HepG2 (cell line): ENCODE measurements at regions not wholly inside any gene's neighbourhood (a gene's known extent, or its start where the extent isn't known, plus 50 kb on each side); places are given as distances from the start of the nearest gene placed in this dataset.

Source experiments
- ATAC-seq: fragments of 200-7000 bp; cut with Tn5 transposase; 3 replicates; pipeline ENCODE4 v1.9.1; 2020; ENCODE audit warnings: mild to moderate bottlenecking, moderate library complexity
- BruUV-seq: library from RNA; stranded (reverse); fragments of 400-500 nt; replicated peaks from 2 replicates; lab custom pipeline; 2021; lab: Mats Ljungman, UMichigan
- CTCF ChIA-PET: fragments of 300-600 bp; formaldehyde crosslinking; extraction: SDS; loops from one replicate; lab custom pipeline; 2021; ENCODE audit warnings: low total read pairs, inconsistent platforms, low intra/inter-chr PET ratio; lab: Yijun Ruan, JAX
- POLR2A ChIA-PET: fragments of 350-600 bp; sonication (Branson Sonifier 250); formaldehyde crosslinking; loops from one replicate; lab custom pipeline; 2020; ENCODE audit warnings: antibody characterized with exemption, inconsistent platforms; lab: Yijun Ruan, JAX
- DNase-seq: peaks from one replicate; pipeline ENCODE4 v3.0.0-alpha.2; 2015; ENCODE audit warnings: low spot score
- FAIRE-seq: peaks from 3 replicates; lab custom pipeline; 2011; peaks lifted over from hg19 to GRCh38; lab: Jason Lieb, UNC
- H2AFZ ChIP-seq: one replicate; pipeline ENCODE4 v1.6.1; 2011; ENCODE audit warnings: low read length, inconsistent platforms
- H3K27ac ChIP-seq: fragments of 300-600 bp; 3 replicates; pipeline ENCODE4 v1.8.0; 2011; ENCODE audit warnings: mixed run types, mild to moderate bottlenecking, mixed read lengths, low read length, inconsistent platforms; ENCODE audit not compliant: insufficient read depth; ENCODE audit errors: extremely low read length
- H3K27me3 ChIP-seq, 2 experiments: fragments of 200-600 bp in 1 of 2; 2 replicates in 1 of 2; 3 replicates in 1 of 2; pipeline versions ENCODE4 v1.6.0 to v1.8.0; 2011; ENCODE audit warnings: low read length in 2 of 2, mild to moderate bottlenecking in 2 of 2, moderate library complexity in 2 of 2, inconsistent platforms in 1 of 2; ENCODE audit not compliant: insufficient read depth in 2 of 2, control insufficient read depth in 1 of 2
- H3K36me3 ChIP-seq, 2 experiments: fragments of 200-600 bp in 1 of 2; replicated peaks in 1 of 2; 2 replicates in 1 of 2; 3 replicates in 1 of 2; pipeline versions ENCODE4 v1.5.1 to v1.8.0; 2011; ENCODE audit warnings: low read length in 2 of 2, inconsistent platforms in 1 of 2; ENCODE audit not compliant: insufficient read depth in 2 of 2, control insufficient read depth in 1 of 2
- H3K4me1 ChIP-seq: 2 replicates; pipeline ENCODE4 v1.5.1; 2012; ENCODE audit warnings: low read length, inconsistent platforms; ENCODE audit not compliant: insufficient read depth
- H3K4me2 ChIP-seq: 2 replicates; pipeline ENCODE4 v1.6.0; 2011; ENCODE audit warnings: low read depth, low read length, inconsistent platforms
- H3K4me3 ChIP-seq, 3 experiments: fragments of 200-600 bp in 1 of 3; sonication (generic), shearing (Covaris generic) in 1 of 3; replicated peaks in 1 of 3; 2 replicates each; pipeline ENCODE4 v1.5.1; 2011 to 2016; ENCODE audit warnings: low read length in 3 of 3, inconsistent platforms in 2 of 3, low read depth in 2 of 3, mild to moderate bottlenecking in 2 of 3, control low read depth in 1 of 3, mixed read lengths in 1 of 3; ENCODE audit not compliant: insufficient read depth in 1 of 3
- H3K79me2 ChIP-seq: one replicate; pipeline ENCODE4 v1.6.1; 2011; ENCODE audit warnings: low read length, inconsistent platforms; ENCODE audit not compliant: insufficient read depth
- H3K9ac ChIP-seq: 2 replicates; pipeline ENCODE4 v1.6.0; 2011; ENCODE audit warnings: mild to moderate bottlenecking, low read depth, low read length, inconsistent platforms; ENCODE audit not compliant: insufficient read depth
- H3K9me3 ChIP-seq: 2 replicates; pipeline ENCODE4 v1.5.1; 2012; ENCODE audit warnings: mild to moderate bottlenecking, low read length
- H4K20me1 ChIP-seq: 2 replicates; pipeline ENCODE4 v1.6.0; 2011; ENCODE audit warnings: inconsistent platforms, mild to moderate bottlenecking, low read length, moderate library complexity; ENCODE audit not compliant: insufficient read depth
- ARNTL ChIP-seq: sonication (generic); formaldehyde crosslinking; IDR thresholded peaks from 2 replicates; pipeline ENCODE4 v1.4.0; 2020; ENCODE audit warnings: mild to moderate bottlenecking, missing genetic modification reagents
- CREB3 ChIP-seq: sonication (generic); formaldehyde crosslinking; IDR thresholded peaks from 2 replicates; pipeline ENCODE4 v1.5.0; 2020; ENCODE audit warnings: missing genetic modification reagents
- FOXO1 ChIP-seq: sonication (generic); formaldehyde crosslinking; IDR thresholded peaks from 2 replicates; pipeline ENCODE4 v1.4.0; 2020; ENCODE audit warnings: missing genetic modification reagents
- THAP8 ChIP-seq: sonication (generic); formaldehyde crosslinking; IDR thresholded peaks from 2 replicates; pipeline ENCODE4 v1.5.1; 2020; ENCODE audit warnings: missing genetic modification reagents, mild to moderate bottlenecking, borderline replicate concordance
- ZFP91 ChIP-seq: sonication (generic); formaldehyde crosslinking; IDR thresholded peaks from 2 replicates; pipeline ENCODE4 v1.9.0; 2022; ENCODE audit warnings: missing genetic modification reagents, mild to moderate bottlenecking, borderline replicate concordance
- ZNF33A ChIP-seq: sonication (generic); formaldehyde crosslinking; IDR thresholded peaks from 2 replicates; pipeline ENCODE4 v1.5.1; 2020; ENCODE audit warnings: missing genetic modification reagents, mild to moderate bottlenecking, moderate library complexity, borderline replicate concordance
- ZNF607 ChIP-seq: sonication (generic); formaldehyde crosslinking; IDR thresholded peaks from 2 replicates; pipeline ENCODE4 v1.5.1; 2020; ENCODE audit warnings: missing genetic modification reagents, mild to moderate bottlenecking, borderline replicate concordance
- ZNF891 ChIP-seq: sonication (generic); formaldehyde crosslinking; IDR thresholded peaks from 2 replicates; pipeline ENCODE4 v1.5.0; 2020; ENCODE audit warnings: mild to moderate bottlenecking, missing genetic modification reagents
- WGBS: methylation state at CpG from one replicate; pipeline ENCODE4 v1.1.6; 2017; ENCODE audit warnings: low lambda C conversion rate; 5-methylcytosine and 5-hydroxymethylcytosine counted together
- in situ Hi-C: cut with HindIII; loops from 2 replicates; pipeline ENCODE4 v1.10.0; 2017; ENCODE audit warnings: low pct_unique_long_range_greater_than_20kb; ENCODE audit not compliant: extremely low pct_ligation_motif_present
- intact Hi-C: fragments of 100-400 bp; cut with micrococcal nuclease; formaldehyde crosslinking; loops from one replicate; pipeline ENCODE4 v1.10.0; 2022; ENCODE audit not compliant: unreplicated experiment

GRCh38 chr3:56889131-56889530 lies 87.4 kb upstream of the ARHGEF3 start:
- 94% methylated on average over 7 of the region's 7 CpGs for WGBS
- H3K4me1 ChIP-seq, result peaks cover 9% of the 10 kb centered on the region
- BruUV-seq, result no TSS peak
- H3K4me2 ChIP-seq, result no peak overlapping the region
- DNase-seq, result no peak
- no peak overlapping the region for H2AFZ ChIP-seq
- FAIRE-seq, result no peak
- no peaks in the 10 kb centered on the region for H3K9me3 ChIP-seq
- H3K27me3 ChIP-seq, result no peaks in the 10 kb centered on the region
- in situ Hi-C loops (no loop called here), intact Hi-C loops (no loop called here)
- TF ChIP-seq ZNF891 (CRISPR knock-in tag), result no peak
- TF ChIP-seq FOXO1, result no peak
- no peak for TF ChIP-seq CREB3 (CRISPR knock-in tag)
- no peak for TF ChIP-seq ARNTL (CRISPR knock-in tag)
- no peak for TF ChIP-seq THAP8 (CRISPR knock-in tag)
- no peak for TF ChIP-seq ZNF607 (CRISPR knock-in tag)
- TF ChIP-seq ZNF33A, result no peak
- no peak for TF ChIP-seq ZFP91 (CRISPR knock-in tag)
- H3K27ac ChIP-seq, result no peak overlapping the region
- no peak for ATAC-seq
- no peaks in the 10 kb centered on the region for H4K20me1 ChIP-seq
- no peak overlapping the region for H3K4me3 ChIP-seq
- CTCF ChIA-PET, result no interaction called here
- no peak overlapping the region for H3K9ac ChIP-seq
- no peaks in the 10 kb centered on the region for H3K36me3 ChIP-seq
- POLR2A ChIA-PET, result no interaction called here
- no peaks in the 10 kb centered on the region for H3K79me2 ChIP-seq
